Left ventricle myocardium inferior (tissue), 1 donor: ENCODE measurements at regions not wholly inside any gene's neighbourhood (a gene's known extent, or its start where the extent isn't known, plus 50 kb on each side); places are given as distances from the start of the nearest gene placed in this dataset.

Experiments used
- DNase-seq: peaks from one replicate; pipeline ENCODE4 v3.0.0-alpha.2; 2020
- H3K27ac ChIP-seq: fragments of 200-600 bp; replicated peaks from 2 replicates; pipeline ENCODE4 v1.8.0; 2021
- H3K27me3 ChIP-seq: fragments of 200-600 bp; 2 replicates; pipeline ENCODE4 v1.8.0; 2021; ENCODE audit warnings: low read depth
- H3K36me3 ChIP-seq: fragments of 200-600 bp; 2 replicates; pipeline ENCODE4 v1.8.0; 2021
- H3K4me1 ChIP-seq: fragments of 200-600 bp; 2 replicates; pipeline ENCODE4 v1.8.0; 2021
- H3K4me3 ChIP-seq: fragments of 200-600 bp; 2 replicates; pipeline ENCODE4 v1.8.0; 2021; ENCODE audit warnings: mild to moderate bottlenecking, moderate library complexity
- H3K9me3 ChIP-seq: fragments of 200-600 bp; replicated peaks from 2 replicates; pipeline ENCODE4 v1.8.0; 2021
- CTCF ChIP-seq: fragments of 200-600 bp; IDR thresholded peaks from 2 replicates; pipeline ENCODE4 v1.8.0; 2021; ENCODE audit warnings: antibody characterized with exemption, mild to moderate bottlenecking, borderline replicate concordance
- intact Hi-C: fragments of 100-400 bp; cut with micrococcal nuclease; formaldehyde crosslinking; loops from one replicate; pipeline ENCODE4 v1.11.0; 2022
- donor health status: DM: no; HTN: yes; CAD: no; lungs with severe emphysema.

GRCh38 chr17:69814031-69814430 lies 261.0 kb upstream of the KCNJ16 start:
- TF ChIP-seq CTCF: no peak
- DNase-seq: no peak
- Histone ChIP-seq H3K4me1 (peaks cover 3% of the 10 kb centered on the region), H3K9me3 (no peaks in the 10 kb centered on the region), H3K4me3 (no peak overlapping the region), H3K27ac (no peak overlapping the region), H3K27me3 (no peaks in the 10 kb centered on the region), H3K36me3 (no peaks in the 10 kb centered on the region)
- intact Hi-C loops: no loop called here

GRCh38 chr17:69815406-69815805 lies 259.6 kb upstream of the KCNJ16 start:
- Histone ChIP-seq H3K27me3 (no peaks in the 10 kb centered on the region), H3K4me1 (peaks cover 3% of the 10 kb centered on the region), H3K36me3 (no peaks in the 10 kb centered on the region), H3K9me3 (no peaks in the 10 kb centered on the region), H3K27ac (no peak overlapping the region), H3K4me3 (no peak overlapping the region)
- intact Hi-C loops: no loop called here
- no peak for TF ChIP-seq CTCF
- no peak for DNase-seq

GRCh38 chr17:69818467-69818866 lies 256.6 kb upstream of the KCNJ16 start:
- peaks cover 3% of the 10 kb centered on the region for H3K4me1 ChIP-seq
- no peak for DNase-seq
- no peaks in the 10 kb centered on the region for H3K36me3 ChIP-seq
- no peak overlapping the region for H3K4me3 ChIP-seq
- no peaks in the 10 kb centered on the region for H3K9me3 ChIP-seq
- H3K27ac ChIP-seq: no peak overlapping the region
- no peak for TF ChIP-seq CTCF
- no peaks in the 10 kb centered on the region for H3K27me3 ChIP-seq
- intact Hi-C loops: no loop called here

- DNase-seq: no peak
- H3K4me1 ChIP-seq: peaks cover 3% of the 10 kb centered on the region
- no peak overlapping the region for H3K27ac ChIP-seq
- H3K4me3 ChIP-seq: no peak overlapping the region
- no peaks in the 10 kb centered on the region for H3K27me3 ChIP-seq
- intact Hi-C loops: no loop called here
- no peaks in the 10 kb centered on the region for H3K9me3 ChIP-seq
- H3K36me3 ChIP-seq: no peaks in the 10 kb centered on the region
- no peak for TF ChIP-seq CTCF
Measured at GRCh38 chr17:69819316-69820087, 255.5 kb upstream of the KCNJ16 start.

- Histone ChIP-seq H3K36me3 (no peaks in the 10 kb centered on the region), H3K9me3 (no peaks in the 10 kb centered on the region), H3K4me3 (no peak overlapping the region), H3K4me1 (peaks cover 3% of the 10 kb centered on the region), H3K27ac (no peak overlapping the region), H3K27me3 (no peaks in the 10 kb centered on the region)
- no peak for TF ChIP-seq CTCF
- intact Hi-C loops: no loop called here
- no peak for DNase-seq
Measured at GRCh38 chr17:69820876-69821473, 254.1 kb upstream of the KCNJ16 start.
